IMR-90 (cell line): ENCODE measurements at regions not wholly inside any gene's neighbourhood (a gene's known extent, or its start where the extent isn't known, plus 50 kb on each side); places are given as distances from the start of the nearest gene placed in this dataset.

Source experiments
- ATAC-seq: fragments of 200-7000 bp; cut with Tn5 transposase; 2 replicates; pipeline ENCODE4 v1.9.1; 2020; ENCODE audit warnings: low read depth, mild to moderate bottlenecking, moderate library complexity
- BruUV-seq: library from RNA; stranded (reverse); fragments of 400-500 nt; replicated peaks from 2 replicates; lab custom pipeline; 2021; lab: Mats Ljungman, UMichigan
- CTCF ChIA-PET: fragments of 300-600 bp; formaldehyde crosslinking; extraction: SDS; loops from one replicate; lab custom pipeline; 2021; ENCODE audit warnings: antibody characterized with exemption; lab: Yijun Ruan, JAX
- POLR2A ChIA-PET: fragments of 300-600 bp; sonication (Branson Sonifier 250); formaldehyde crosslinking; loops from one replicate; lab custom pipeline; 2022; ENCODE audit warnings: antibody characterized with exemption; ENCODE audit not compliant: unreplicated experiment; lab: Charles Lee
- DNase-seq: peaks from one replicate; pipeline ENCODE4 v3.0.0; 2013
- H2AFZ ChIP-seq: replicated peaks from 2 replicates; pipeline ENCODE3; 2013; ENCODE audit warnings: low read length, mild to moderate bottlenecking; ENCODE audit not compliant: poor library complexity
- H2AK5ac ChIP-seq: 2 replicates; pipeline ENCODE4 v1.6.1; 2013; ENCODE audit warnings: low read depth, low read length, inconsistent platforms
- H2AK9ac ChIP-seq: replicated peaks from 2 replicates; pipeline ENCODE3; 2013; ENCODE audit warnings: mild to moderate bottlenecking, low read depth, low read length, moderate library complexity; ENCODE audit not compliant: poor library complexity
- H2BK120ac ChIP-seq: 2 replicates; pipeline ENCODE4 v1.6.1; 2013; ENCODE audit warnings: low read depth, low read length, inconsistent platforms
- H2BK15ac ChIP-seq: 3 replicates; pipeline ENCODE4 v1.6.1; 2013; ENCODE audit warnings: low read depth, low read length, inconsistent platforms
- H2BK20ac ChIP-seq: 2 replicates; pipeline ENCODE4 v1.6.1; 2013; ENCODE audit warnings: low read depth, mild to moderate bottlenecking, inconsistent platforms, low read length, moderate library complexity
- H2BK5ac ChIP-seq: 2 replicates; pipeline ENCODE4 v1.6.1; 2013; ENCODE audit warnings: mild to moderate bottlenecking, low read depth, low read length, inconsistent platforms; ENCODE audit not compliant: poor library complexity, severe bottlenecking
- H3K14ac ChIP-seq: replicated peaks from 2 replicates; pipeline ENCODE4 v1.6.1; 2013; ENCODE audit warnings: low read depth, low read length, inconsistent platforms
- H3K18ac ChIP-seq: 2 replicates; pipeline ENCODE4 v1.6.1; 2013; ENCODE audit warnings: low read depth, low read length, control low read depth
- H3K23ac ChIP-seq: 2 replicates; pipeline ENCODE4 v1.6.1; 2013; ENCODE audit warnings: low read depth, low read length, inconsistent platforms
- H3K27ac ChIP-seq: 2 replicates; pipeline ENCODE4 v1.5.1; 2013; ENCODE audit warnings: mild to moderate bottlenecking, control low read depth, low read length; ENCODE audit not compliant: insufficient read depth
- H3K27me3 ChIP-seq: 2 replicates; pipeline ENCODE4 v1.6.1; 2013; ENCODE audit warnings: low read length; ENCODE audit not compliant: control insufficient read depth, insufficient read depth
- H3K36me3 ChIP-seq: 2 replicates; pipeline ENCODE4 v1.6.1; 2013; ENCODE audit warnings: low read length, mixed read lengths; ENCODE audit not compliant: control insufficient read depth, insufficient read depth
- H3K4ac ChIP-seq: 2 replicates; pipeline ENCODE4 v1.6.1; 2013; ENCODE audit warnings: low read depth, low read length, inconsistent platforms
- H3K4me1 ChIP-seq: 2 replicates; pipeline ENCODE4 v1.6.1; 2013; ENCODE audit warnings: low read length, mixed read lengths; ENCODE audit not compliant: control insufficient read depth, insufficient read depth
- H3K4me2 ChIP-seq: 2 replicates; pipeline ENCODE4 v1.6.1; 2013; ENCODE audit warnings: low read depth, mild to moderate bottlenecking, control low read depth, low read length, moderate library complexity
- H3K4me3 ChIP-seq: 2 replicates; pipeline ENCODE4 v1.5.1; 2013; ENCODE audit warnings: low read depth, mild to moderate bottlenecking, control low read depth, low read length, moderate library complexity; ENCODE audit not compliant: insufficient read depth
- H3K56ac ChIP-seq: 2 replicates; pipeline ENCODE4 v1.6.1; 2013; ENCODE audit warnings: low read length, inconsistent platforms; ENCODE audit not compliant: insufficient read depth; ENCODE audit errors: extremely low read depth
- H3K79me1 ChIP-seq, 2 experiments: 2 replicates each; pipeline ENCODE4 v1.6.1; 2013; ENCODE audit warnings: low read length in 2 of 2, inconsistent platforms in 1 of 2, low read depth in 1 of 2
- H3K9ac ChIP-seq: 2 replicates; pipeline ENCODE4 v1.6.1; 2013; ENCODE audit warnings: low read depth, low read length, control low read depth
- H3K9me1 ChIP-seq: 2 replicates; pipeline ENCODE4 v1.6.1; 2013; ENCODE audit warnings: low read length, inconsistent platforms; ENCODE audit not compliant: insufficient read depth
- H3K9me3 ChIP-seq: 2 replicates; pipeline ENCODE4 v1.6.1; 2013; ENCODE audit warnings: low read length; ENCODE audit not compliant: control insufficient read depth, insufficient read depth
- H4K20me1 ChIP-seq: 2 replicates; pipeline ENCODE4 v1.6.1; 2013; ENCODE audit warnings: low read length, inconsistent platforms; ENCODE audit not compliant: insufficient read depth
- H4K5ac ChIP-seq: 2 replicates; pipeline ENCODE4 v1.6.1; 2013; ENCODE audit warnings: mild to moderate bottlenecking, low read depth, low read length, control low read depth
- H4K8ac ChIP-seq, 2 experiments: 2 replicates each; pipeline ENCODE4 v1.6.1; 2013; ENCODE audit warnings: low read depth in 2 of 2, low read length in 2 of 2, control low read depth in 1 of 2, inconsistent platforms in 1 of 2
- H4K91ac ChIP-seq: 2 replicates; pipeline ENCODE4 v1.6.1; 2013; ENCODE audit warnings: low read depth, low read length, inconsistent platforms; ENCODE audit not compliant: insufficient read depth
- CEBPB ChIP-seq: IDR thresholded peaks from 2 replicates; pipeline ENCODE4 v1.6.1; 2012; ENCODE audit warnings: low read depth, low read length, improper control_type of control experiment
- CHD1 ChIP-seq: IDR thresholded peaks from 2 replicates; pipeline ENCODE4 v1.6.1; 2012; ENCODE audit warnings: low read depth, low read length, improper control_type of control experiment
- FOS ChIP-seq: fragments of 150-350 bp; IDR thresholded peaks from 2 replicates; pipeline ENCODE4 v1.6.1; 2016; ENCODE audit warnings: low read depth, low read length
- POLR2A ChIP-seq: IDR thresholded peaks from 2 replicates; pipeline ENCODE4 v1.6.1; 2012; ENCODE audit warnings: mild to moderate bottlenecking, low read depth, low read length
- RCOR1 ChIP-seq: IDR thresholded peaks from 2 replicates; pipeline ENCODE4 v1.6.1; 2012; ENCODE audit warnings: mild to moderate bottlenecking, low read length, improper control_type of control experiment; ENCODE audit not compliant: insufficient replicate concordance
- WGBS, 2 experiments: methylation state at CpG; one replicate each; pipeline versions ENCODE4 v1.1.5 to v1.1.7; 2013; ENCODE audit warnings: missing lambda C conversion rate in 2 of 2; ENCODE audit not compliant: insufficient read length in 1 of 2; ENCODE audit errors: extremely low coverage in 2 of 2; 5-methylcytosine and 5-hydroxymethylcytosine counted together
- dilution Hi-C: fragments of 300-500 bp; cut with HindIII; formaldehyde crosslinking; loops from one replicate; pipeline ENCODE4 v1.14.3; 2018; ENCODE audit warnings: low sequenced_read_pairs; ENCODE audit not compliant: unreplicated experiment
- in situ Hi-C: fragments of 300-500 bp; cut with MboI; formaldehyde crosslinking; loops from 3 replicates; pipeline ENCODE4 v1.14.3; 2019; ENCODE audit warnings: low sequenced_read_pairs, inconsistent platforms, mixed read lengths
- intact Hi-C: fragments of 100-400 bp; cut with micrococcal nuclease; formaldehyde crosslinking; loops from 2 replicates; pipeline ENCODE4 v1.10.0; 2022

GRCh38 chr2:41827354-41827971, 220.4 kb upstream of the PKDCC start:
- Histone ChIP-seq H3K14ac (no peak overlapping the region), H2AK5ac (no peak overlapping the region), H3K4me1 (no peaks in the 10 kb centered on the region), H3K27ac (no peak overlapping the region), H2BK15ac (no peak overlapping the region), H3K79me1 (no peaks in the 10 kb centered on the region), H3K18ac (no peak overlapping the region), H4K20me1 (no peaks in the 10 kb centered on the region), H3K36me3 (no peaks in the 10 kb centered on the region), H3K9me1 (no peaks in the 10 kb centered on the region), H3K27me3 (peaks cover 10% of the 10 kb centered on the region), H3K23ac (no peak overlapping the region), H4K5ac (no peak overlapping the region), H2AK9ac (no peak overlapping the region), H3K9me3 (no peaks in the 10 kb centered on the region), H4K8ac (no peak overlapping the region), H3K4ac (no peak overlapping the region), H3K9ac (no peak overlapping the region), H2BK120ac (no peak overlapping the region), H3K4me2 (no peak overlapping the region), H2BK5ac (no peak overlapping the region), H2BK20ac (no peak overlapping the region), H2AFZ (no peak overlapping the region), H3K4me3 (no peak overlapping the region), H4K91ac (no peak overlapping the region), H3K56ac (no peak overlapping the region)
- BruUV-seq: no TSS peak
- TF ChIP-seq CHD1: no peak
- TF ChIP-seq CEBPB: no peak
- TF ChIP-seq FOS: no peak
- no peak for TF ChIP-seq RCOR1
- TF ChIP-seq POLR2A: no peak
- dilution Hi-C loops: no loop called here
- WGBS, 2 experiments: 25% methylated on average over 2 of the region's 6 CpGs; no CpG with 5 or more reads in 1 of the 2 experiments
- intact Hi-C loops: no loop called here
- no peak for DNase-seq
- POLR2A ChIA-PET: no interaction called here
- in situ Hi-C loops: no loop called here
- no peak for ATAC-seq
- CTCF ChIA-PET: no interaction called here
